WTC11 (cell line): ENCODE measurements at regions not wholly inside any gene's neighbourhood (a gene's known extent, or its start where the extent isn't known, plus 50 kb on each side); places are given as distances from the start of the nearest gene placed in this dataset.

ENCODE experiments used
- ATAC-seq: fragments of 200-7000 bp; cut with Tn5 transposase; 2 replicates; pipeline ENCODE4 v1.10.0; 2021; ENCODE audit warnings: mild to moderate bottlenecking, moderate library complexity
- CTCF ChIA-PET: fragments of 300-600 bp; sonication (Branson Sonifier 250); formaldehyde crosslinking; loops from one replicate; lab custom pipeline; 2021; ENCODE audit warnings: antibody characterized with exemption; lab: Charles Lee
- POLR2A ChIA-PET: fragments of 350-600 bp; sonication (Branson Sonifier 250); formaldehyde crosslinking; loops from one replicate; lab custom pipeline; 2021; ENCODE audit warnings: antibody characterized with exemption; lab: Charles Lee
- DNase-seq: peaks from one replicate; pipeline ENCODE4 v3.0.0; 2021; ENCODE audit warnings: low spot score
- H3K27ac Mint-ChIP-seq: 2 replicates; pipeline ENCODE4 v1.8.0; 2021; ENCODE audit warnings: mixed read lengths
- H3K27me3 Mint-ChIP-seq: 2 replicates; pipeline ENCODE4 v1.8.0; 2021; ENCODE audit warnings: low read depth, mild to moderate bottlenecking, moderate library complexity, mixed read lengths
- H3K36me3 Mint-ChIP-seq: 2 replicates; pipeline ENCODE4 v1.8.0; 2021; ENCODE audit warnings: mixed read lengths
- H3K4me1 Mint-ChIP-seq: 2 replicates; pipeline ENCODE4 v1.8.0; 2022; ENCODE audit warnings: mixed read lengths
- H3K4me3 Mint-ChIP-seq: 2 replicates; pipeline ENCODE4 v1.8.0; 2021; ENCODE audit warnings: mild to moderate bottlenecking, moderate library complexity, mixed read lengths
- H3K9me3 Mint-ChIP-seq: 2 replicates; pipeline ENCODE4 v1.8.0; 2021; ENCODE audit warnings: mixed read lengths
- AR ChIP-seq: fragments of 250-450 bp; sonication (Bioruptor Pico); IDR thresholded peaks from 2 replicates; pipeline ENCODE4 v1.9.0; 2021; ENCODE audit warnings: mild to moderate bottlenecking
- ATF1 ChIP-seq: sonication (generic); formaldehyde crosslinking; IDR thresholded peaks from 2 replicates; pipeline ENCODE4 v1.8.1; 2023; ENCODE audit warnings: mild to moderate bottlenecking, moderate library complexity, missing genetic modification reagents
- ATF3 ChIP-seq: sonication (generic); formaldehyde crosslinking; conservative IDR thresholded peaks from 2 replicates; pipeline ENCODE4 v1.8.1; 2022; ENCODE audit warnings: mild to moderate bottlenecking, missing genetic modification reagents
- CBFB ChIP-seq: sonication (generic); formaldehyde crosslinking; IDR thresholded peaks from 2 replicates; pipeline ENCODE4 v1.8.1; 2022; ENCODE audit warnings: mild to moderate bottlenecking, low read depth, missing genetic modification reagents
- CREM ChIP-seq: sonication (generic); formaldehyde crosslinking; IDR thresholded peaks from 2 replicates; pipeline ENCODE4 v1.8.1; 2022; ENCODE audit warnings: mild to moderate bottlenecking, missing genetic modification reagents, moderate library complexity
- CTCF ChIP-seq: fragments of 200-600 bp; IDR thresholded peaks from 2 replicates; pipeline ENCODE4 v1.8.0; 2022; ENCODE audit warnings: antibody characterized with exemption
- E2F4 ChIP-seq: sonication (generic); formaldehyde crosslinking; IDR thresholded peaks from 2 replicates; pipeline ENCODE4 v1.8.1; 2022; ENCODE audit warnings: low read depth, mild to moderate bottlenecking, moderate library complexity, missing genetic modification reagents, borderline replicate concordance
- E2F5 ChIP-seq: sonication (generic); formaldehyde crosslinking; IDR thresholded peaks from 2 replicates; pipeline ENCODE4 v1.8.1; 2022; ENCODE audit warnings: mild to moderate bottlenecking, moderate library complexity, missing genetic modification reagents
- EMX1 ChIP-seq: fragments of 250-450 bp; sonication (Bioruptor Pico); IDR thresholded peaks from 2 replicates; pipeline ENCODE4 v1.8.0; 2021; ENCODE audit warnings: mild to moderate bottlenecking
- ESRRA ChIP-seq: sonication (generic); formaldehyde crosslinking; IDR thresholded peaks from 2 replicates; pipeline ENCODE4 v1.8.1; 2022; ENCODE audit warnings: mild to moderate bottlenecking, missing genetic modification reagents, borderline replicate concordance
- ETV6 ChIP-seq: sonication (generic); formaldehyde crosslinking; IDR thresholded peaks from 2 replicates; pipeline ENCODE4 v1.8.1; 2022; ENCODE audit warnings: mild to moderate bottlenecking, missing genetic modification reagents
- FOXP1 ChIP-seq: sonication (generic); formaldehyde crosslinking; IDR thresholded peaks from 2 replicates; pipeline ENCODE4 v1.8.0; 2022; ENCODE audit warnings: missing genetic modification reagents, mild to moderate bottlenecking, moderate library complexity, borderline replicate concordance
- HMGA2 ChIP-seq: fragments of 250-450 bp; sonication (Bioruptor Pico); IDR thresholded peaks from 2 replicates; pipeline ENCODE4 v1.4.0; 2021; ENCODE audit warnings: mild to moderate bottlenecking, moderate library complexity
- HMGXB4 ChIP-seq: sonication (generic); formaldehyde crosslinking; IDR thresholded peaks from 2 replicates; pipeline ENCODE4 v1.8.1; 2023; ENCODE audit warnings: mild to moderate bottlenecking, moderate library complexity, missing genetic modification reagents
- IRF1 ChIP-seq: sonication (generic); formaldehyde crosslinking; IDR thresholded peaks from 2 replicates; pipeline ENCODE4 v1.8.0; 2023; ENCODE audit warnings: missing genetic modification reagents
- NFATC4 ChIP-seq: fragments of 250-450 bp; sonication (Bioruptor Pico); IDR thresholded peaks from 2 replicates; pipeline ENCODE4 v1.9.0; 2021; ENCODE audit warnings: mild to moderate bottlenecking
- NFE2L1 ChIP-seq: sonication (generic); formaldehyde crosslinking; IDR thresholded peaks from 2 replicates; pipeline ENCODE4 v1.8.1; 2023; ENCODE audit warnings: missing genetic modification reagents
- NFYB ChIP-seq: sonication (generic); formaldehyde crosslinking; conservative IDR thresholded peaks from 2 replicates; pipeline ENCODE4 v1.8.0; 2022; ENCODE audit warnings: low read depth, missing genetic modification reagents
- RELA ChIP-seq: sonication (generic); formaldehyde crosslinking; IDR thresholded peaks from 2 replicates; pipeline ENCODE4 v1.8.1; 2022; ENCODE audit warnings: missing genetic modification reagents, mild to moderate bottlenecking, borderline replicate concordance
- SMAD4 ChIP-seq: sonication (generic); formaldehyde crosslinking; IDR thresholded peaks from 2 replicates; pipeline ENCODE4 v1.8.0; 2022; ENCODE audit warnings: mild to moderate bottlenecking, missing genetic modification reagents
- TEAD4 ChIP-seq: sonication (generic); formaldehyde crosslinking; IDR thresholded peaks from 2 replicates; pipeline ENCODE4 v1.8.0; 2022; ENCODE audit warnings: mild to moderate bottlenecking, missing genetic modification reagents
- ZNF317 ChIP-seq: sonication (generic); formaldehyde crosslinking; IDR thresholded peaks from 2 replicates; pipeline ENCODE4 v1.8.1; 2023; ENCODE audit warnings: low read depth, mild to moderate bottlenecking, moderate library complexity, missing genetic modification reagents, borderline replicate concordance

- Mint-ChIP-seq H3K36me3 (peaks cover 5% of the 10 kb centered on the region; the same call in 1 of the 2 replicates), H3K4me3 (no peak overlapping the region), H3K9me3 (peaks cover 10% of the 10 kb centered on the region), H3K4me1 (0 out of 2 replicates have a peak, but pooled peaks cover 2% of the 10 kb centered on the region), H3K27me3 (peaks cover 21% of the 10 kb centered on the region), H3K27ac (no peak overlapping the region)
- ChIA-PET POLR2A (no interaction called here), CTCF (no interaction called here)
- no peak for DNase-seq
- ATAC-seq: no peak
- no peak for TF ChIP-seq RELA (CRISPR knock-in tag)
- no peak for TF ChIP-seq SMAD4 (CRISPR knock-in tag)
- no peak for TF ChIP-seq ETV6 (CRISPR knock-in tag)
- TF ChIP-seq ATF1 (CRISPR knock-in tag): no peak
- no peak for TF ChIP-seq E2F4 (CRISPR knock-in tag)
- TF ChIP-seq NFYB: no peak
Measured at GRCh38 chr9:21694424-21694823, 108.0 kb upstream of the MTAP start.

- ATAC-seq (no peak), DNase-seq (no peak)
- no peak overlapping the region for H3K4me3 Mint-ChIP-seq
- peaks cover 21% of the 10 kb centered on the region for H3K27me3 Mint-ChIP-seq
- H3K36me3 Mint-ChIP-seq: peaks cover 5% of the 10 kb centered on the region; the same call in 1 of the 2 replicates
- peaks cover 10% of the 10 kb centered on the region for H3K9me3 Mint-ChIP-seq
- ChIA-PET CTCF (no interaction called here), POLR2A (no interaction called here)
- no peak for TF ChIP-seq E2F5 (CRISPR knock-in tag)
- no peak overlapping the region for H3K27ac Mint-ChIP-seq
- H3K4me1 Mint-ChIP-seq: 0 out of 2 replicates have a peak, but pooled peaks cover 2% of the 10 kb centered on the region
Measured at GRCh38 chr9:21695443-21695842, 107.0 kb upstream of the MTAP start.

GRCh38 chr9:21695874-21696341 lies 106.5 kb upstream of the MTAP start:
- ChIA-PET CTCF (no interaction called here), POLR2A (no interaction called here)
- Mint-ChIP-seq H3K27ac (no peak overlapping the region), H3K36me3 (peaks cover 5% of the 10 kb centered on the region; the same call in 1 of the 2 replicates), H3K27me3 (peaks cover 21% of the 10 kb centered on the region), H3K4me1 (0 out of 2 replicates have a peak, but pooled peaks cover 2% of the 10 kb centered on the region), H3K4me3 (peak overlapping the region; percentile 54; the same call in 1 of the 2 replicates), H3K9me3 (peaks cover 10% of the 10 kb centered on the region)
- ATAC-seq: no peak
- no peak for TF ChIP-seq FOXP1 (CRISPR knock-in tag)
- no peak for TF ChIP-seq HMGXB4 (CRISPR knock-in tag)
- no peak for TF ChIP-seq NFE2L1 (CRISPR knock-in tag)
- TF ChIP-seq ZNF317: no peak
- no peak for TF ChIP-seq E2F5 (CRISPR knock-in tag)
- TF ChIP-seq IRF1 (CRISPR knock-in tag): no peak
- no peak for TF ChIP-seq NFYB
- TF ChIP-seq TEAD4 (CRISPR knock-in tag): no peak
- TF ChIP-seq CBFB (CRISPR knock-in tag): no peak
- TF ChIP-seq CTCF: no peak
- TF ChIP-seq ATF3 (CRISPR knock-in tag): no peak
- no peak for TF ChIP-seq AR (CRISPR knock-in tag)
- no peak for TF ChIP-seq HMGA2 (CRISPR knock-in tag)
- no peak for TF ChIP-seq NFATC4
- TF ChIP-seq ESRRA (CRISPR knock-in tag): no peak
- TF ChIP-seq RELA (CRISPR knock-in tag): no peak
- TF ChIP-seq EMX1 (CRISPR knock-in tag): no peak
- no peak for TF ChIP-seq CREM
- TF ChIP-seq, all 79 proteins: peak for 0
- DNase-seq: no peak
